ENCODE measurements at regions not wholly inside any gene's neighbourhood (a gene's known extent, or its start where the extent isn't known, plus 50 kb on each side); places are given as distances from the start of the nearest gene placed in this dataset.

DNA sequence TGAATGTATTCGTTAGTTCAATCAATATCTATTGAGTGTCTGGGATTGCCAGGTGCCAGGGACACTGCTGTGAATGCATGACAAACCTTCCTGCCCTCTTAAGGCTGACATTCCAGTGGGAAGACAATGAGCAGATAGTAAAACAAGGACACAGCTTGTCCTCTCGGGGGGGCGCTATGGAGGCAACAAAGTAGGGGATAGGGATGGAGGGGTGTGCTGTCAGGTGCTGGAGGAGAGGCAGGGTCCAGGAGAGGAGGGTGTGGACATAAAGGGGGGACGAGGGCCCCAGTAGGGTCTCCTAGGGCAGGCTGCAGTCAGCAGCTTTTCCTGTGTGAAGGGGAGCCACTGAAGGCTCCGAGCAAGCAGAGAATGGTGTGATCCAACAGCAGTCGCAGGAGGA, 198.2 kb upstream of the PDE10A start:
- TF ChIP-seq, protein P1, sequence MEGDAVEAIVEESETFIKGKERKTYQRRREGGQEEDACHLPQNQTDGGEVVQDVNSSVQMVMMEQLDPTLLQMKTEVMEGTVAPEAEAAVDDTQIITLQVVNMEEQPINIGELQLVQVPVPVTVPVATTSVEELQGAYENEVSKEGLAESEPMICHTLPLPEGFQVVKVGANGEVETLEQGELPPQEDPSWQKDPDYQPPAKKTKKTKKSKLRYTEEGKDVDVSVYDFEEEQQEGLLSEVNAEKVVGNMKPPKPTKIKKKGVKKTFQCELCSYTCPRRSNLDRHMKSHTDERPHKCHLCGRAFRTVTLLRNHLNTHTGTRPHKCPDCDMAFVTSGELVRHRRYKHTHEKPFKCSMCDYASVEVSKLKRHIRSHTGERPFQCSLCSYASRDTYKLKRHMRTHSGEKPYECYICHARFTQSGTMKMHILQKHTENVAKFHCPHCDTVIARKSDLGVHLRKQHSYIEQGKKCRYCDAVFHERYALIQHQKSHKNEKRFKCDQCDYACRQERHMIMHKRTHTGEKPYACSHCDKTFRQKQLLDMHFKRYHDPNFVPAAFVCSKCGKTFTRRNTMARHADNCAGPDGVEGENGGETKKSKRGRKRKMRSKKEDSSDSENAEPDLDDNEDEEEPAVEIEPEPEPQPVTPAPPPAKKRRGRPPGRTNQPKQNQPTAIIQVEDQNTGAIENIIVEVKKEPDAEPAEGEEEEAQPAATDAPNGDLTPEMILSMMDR (conservative IDR thresholded peaks at IDR 0.05; ENCODE audit: low read length) = no peak
- no peak for TF ChIP-seq EZH2phosphoT487 (IDR thresholded peaks at IDR 0.05; ENCODE audit: borderline replicate concordance)
- Histone ChIP-seq H3K9me2 (replicated peaks; ENCODE audit: low read depth, low read length) (no peaks in the 10 kb centered on the region), H2AFZ (ENCODE audit: low read length) (no peak overlapping the region), H4K20me1 (ENCODE audit: insufficient read depth, low read length, poor library complexity, severe bottlenecking) (no peaks in the 10 kb centered on the region), H3K27me3 (ENCODE audit: insufficient read depth, low read length, poor library complexity, severe bottlenecking) (no peaks in the 10 kb centered on the region), H3K36me3 (ENCODE audit: insufficient read depth, low read length) (no peaks in the 10 kb centered on the region), H3F3A (ENCODE audit: low read depth) (no peaks in the 10 kb centered on the region), H3K9ac (ENCODE audit: low read depth, low read length, poor library complexity, severe bottlenecking) (no peak overlapping the region), H3K79me2 (ENCODE audit: insufficient read depth, low read length) (no peaks in the 10 kb centered on the region), H3K9me3 (ENCODE audit: insufficient read depth, low read depth, low read length) (peaks cover 2% of the 10 kb centered on the region; the same call in 1 of the 2 replicates), H3K4me3 (ENCODE audit: low read length, poor library complexity, severe bottlenecking) (no peak overlapping the region), H3K4me2 (ENCODE audit: low read depth, low read length, poor library complexity, severe bottlenecking) (no peak overlapping the region), H3K4me1 (ENCODE audit: insufficient read depth, low read length, poor library complexity, severe bottlenecking) (no peaks in the 10 kb centered on the region)

DNA sequence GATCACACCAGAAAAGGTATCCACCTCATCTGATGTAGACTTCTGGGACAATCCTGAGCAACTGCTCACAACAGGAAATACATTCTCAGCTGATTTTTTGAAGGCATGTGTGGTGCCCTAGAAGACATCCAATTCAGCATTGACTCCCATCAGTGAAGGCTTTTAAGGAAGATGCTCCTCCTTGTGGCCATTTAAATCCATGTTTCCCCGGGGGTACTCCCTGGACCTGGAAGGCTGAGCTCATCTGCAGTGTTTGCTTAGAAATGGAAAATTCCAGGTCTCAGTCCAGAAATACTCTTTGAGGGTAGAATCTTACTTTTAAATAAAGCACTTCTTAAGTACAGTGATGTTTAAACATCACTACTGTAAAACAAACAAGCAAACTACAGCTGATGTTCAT, 195.5 kb upstream of the PDE10A start:
- H3K4me3 ChIP-seq (ENCODE audit: low read length, poor library complexity, severe bottlenecking) = no peak overlapping the region
- no peaks in the 10 kb centered on the region for H3K36me3 ChIP-seq (ENCODE audit: insufficient read depth, low read length)
- no peaks in the 10 kb centered on the region for H3F3A ChIP-seq (ENCODE audit: low read depth)
- H3K9me3 ChIP-seq (ENCODE audit: insufficient read depth, low read depth, low read length) = no peaks in the 10 kb centered on the region
- TF ChIP-seq EZH2phosphoT487 (IDR thresholded peaks at IDR 0.05; ENCODE audit: borderline replicate concordance) = no peak
- TF ChIP-seq, protein P1 (conservative IDR thresholded peaks at IDR 0.05; ENCODE audit: low read length) = no peak
- H3K4me1 ChIP-seq (ENCODE audit: insufficient read depth, low read length, poor library complexity, severe bottlenecking) = no peaks in the 10 kb centered on the region
- no peak overlapping the region for H2AFZ ChIP-seq (ENCODE audit: low read length)
- no peaks in the 10 kb centered on the region for H3K27me3 ChIP-seq (ENCODE audit: insufficient read depth, low read length, poor library complexity, severe bottlenecking)
- H4K20me1 ChIP-seq (ENCODE audit: insufficient read depth, low read length, poor library complexity, severe bottlenecking) = no peaks in the 10 kb centered on the region
- H3K9me2 ChIP-seq (replicated peaks; ENCODE audit: low read depth, low read length) = no peaks in the 10 kb centered on the region
- H3K9ac ChIP-seq (ENCODE audit: low read depth, low read length, poor library complexity, severe bottlenecking) = no peak overlapping the region
- no peak overlapping the region for H3K4me2 ChIP-seq (ENCODE audit: low read depth, low read length, poor library complexity, severe bottlenecking)
- H3K79me2 ChIP-seq (ENCODE audit: insufficient read depth, low read length) = no peaks in the 10 kb centered on the region

DNA sequence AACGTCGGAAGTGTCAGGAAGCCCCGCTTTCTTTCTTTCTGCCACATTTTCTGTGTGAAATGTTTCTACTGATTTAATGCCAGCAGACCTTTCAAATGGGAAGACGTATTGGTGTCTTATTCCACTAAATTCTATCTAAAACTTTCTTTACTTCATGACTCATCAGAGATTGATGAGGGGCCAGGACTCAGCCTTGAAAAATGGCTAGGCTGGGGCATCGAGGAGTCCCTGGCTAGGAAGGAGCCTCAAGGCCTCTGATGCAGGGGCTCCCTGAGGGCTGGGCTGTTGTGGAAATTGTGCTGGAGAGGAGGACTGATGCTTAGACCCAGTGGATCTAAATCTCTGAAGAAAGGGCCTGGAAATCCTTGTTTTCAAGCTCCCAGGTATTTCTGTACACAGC, 192.8 kb upstream of the PDE10A start:
- no peaks in the 10 kb centered on the region for H3K4me1 ChIP-seq (ENCODE audit: insufficient read depth, low read length, poor library complexity, severe bottlenecking)
- no peaks in the 10 kb centered on the region for H3K9me3 ChIP-seq (ENCODE audit: insufficient read depth, low read depth, low read length)
- no peak overlapping the region for H2AFZ ChIP-seq (ENCODE audit: low read length)
- no peaks in the 10 kb centered on the region for H3F3A ChIP-seq (ENCODE audit: low read depth)
- H3K4me2 ChIP-seq (ENCODE audit: low read depth, low read length, poor library complexity, severe bottlenecking) = no peak overlapping the region
- H4K20me1 ChIP-seq (ENCODE audit: insufficient read depth, low read length, poor library complexity, severe bottlenecking) = no peaks in the 10 kb centered on the region
- no peaks in the 10 kb centered on the region for H3K9me2 ChIP-seq (replicated peaks; ENCODE audit: low read depth, low read length)
- no peaks in the 10 kb centered on the region for H3K36me3 ChIP-seq (ENCODE audit: insufficient read depth, low read length)
- no peak overlapping the region for H3K9ac ChIP-seq (ENCODE audit: low read depth, low read length, poor library complexity, severe bottlenecking)
- H3K79me2 ChIP-seq (ENCODE audit: insufficient read depth, low read length) = no peaks in the 10 kb centered on the region
- TF ChIP-seq EZH2phosphoT487 (IDR thresholded peaks at IDR 0.05; ENCODE audit: borderline replicate concordance) = no peak
- TF ChIP-seq, protein P1 (conservative IDR thresholded peaks at IDR 0.05; ENCODE audit: low read length) = no peak
- H3K4me3 ChIP-seq (ENCODE audit: low read length, poor library complexity, severe bottlenecking) = no peak overlapping the region
- H3K27me3 ChIP-seq (ENCODE audit: insufficient read depth, low read length, poor library complexity, severe bottlenecking) = no peaks in the 10 kb centered on the region
